NB4 (cell line): ENCODE measurements at regions not wholly inside any gene's neighbourhood (a gene's known extent, or its start where the extent isn't known, plus 50 kb on each side); places are given as distances from the start of the nearest gene placed in this dataset.

Experiments used
- MYC ChIP-seq: IDR thresholded peaks from 2 replicates; pipeline ENCODE4 v1.6.1; 2011; ENCODE audit warnings: low read depth, low read length
- POLR2A ChIP-seq: IDR thresholded peaks from 2 replicates; pipeline ENCODE4 v1.6.1; 2011; ENCODE audit warnings: mild to moderate bottlenecking; ENCODE audit not compliant: insufficient read length; ENCODE audit errors: extremely low read depth
- TF ChIP-seq, protein P1 (sequence below): IDR thresholded peaks from 2 replicates; pipeline ENCODE4 v1.6.1; 2011; ENCODE audit warnings: low read depth, low read length
- TF ChIP-seq, protein P2 (sequence below): IDR thresholded peaks from one replicate; pipeline ENCODE4 v1.5.1; 2012; ENCODE audit warnings: low read depth, low read length

- TF ChIP-seq, protein P1, sequence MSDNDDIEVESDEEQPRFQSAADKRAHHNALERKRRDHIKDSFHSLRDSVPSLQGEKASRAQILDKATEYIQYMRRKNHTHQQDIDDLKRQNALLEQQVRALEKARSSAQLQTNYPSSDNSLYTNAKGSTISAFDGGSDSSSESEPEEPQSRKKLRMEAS: no peak
- TF ChIP-seq, protein P2, sequence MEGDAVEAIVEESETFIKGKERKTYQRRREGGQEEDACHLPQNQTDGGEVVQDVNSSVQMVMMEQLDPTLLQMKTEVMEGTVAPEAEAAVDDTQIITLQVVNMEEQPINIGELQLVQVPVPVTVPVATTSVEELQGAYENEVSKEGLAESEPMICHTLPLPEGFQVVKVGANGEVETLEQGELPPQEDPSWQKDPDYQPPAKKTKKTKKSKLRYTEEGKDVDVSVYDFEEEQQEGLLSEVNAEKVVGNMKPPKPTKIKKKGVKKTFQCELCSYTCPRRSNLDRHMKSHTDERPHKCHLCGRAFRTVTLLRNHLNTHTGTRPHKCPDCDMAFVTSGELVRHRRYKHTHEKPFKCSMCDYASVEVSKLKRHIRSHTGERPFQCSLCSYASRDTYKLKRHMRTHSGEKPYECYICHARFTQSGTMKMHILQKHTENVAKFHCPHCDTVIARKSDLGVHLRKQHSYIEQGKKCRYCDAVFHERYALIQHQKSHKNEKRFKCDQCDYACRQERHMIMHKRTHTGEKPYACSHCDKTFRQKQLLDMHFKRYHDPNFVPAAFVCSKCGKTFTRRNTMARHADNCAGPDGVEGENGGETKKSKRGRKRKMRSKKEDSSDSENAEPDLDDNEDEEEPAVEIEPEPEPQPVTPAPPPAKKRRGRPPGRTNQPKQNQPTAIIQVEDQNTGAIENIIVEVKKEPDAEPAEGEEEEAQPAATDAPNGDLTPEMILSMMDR: no peak
- TF ChIP-seq POLR2A (no peak), MYC (no peak)
Measured at GRCh38 chr6:164148788-164149187, 734.3 kb downstream of the QKI start.
